ENCODE measurements at regions not wholly inside any gene's neighbourhood (a gene's known extent, or its start where the extent isn't known, plus 50 kb on each side); places are given as distances from the start of the nearest gene placed in this dataset.

DNA sequence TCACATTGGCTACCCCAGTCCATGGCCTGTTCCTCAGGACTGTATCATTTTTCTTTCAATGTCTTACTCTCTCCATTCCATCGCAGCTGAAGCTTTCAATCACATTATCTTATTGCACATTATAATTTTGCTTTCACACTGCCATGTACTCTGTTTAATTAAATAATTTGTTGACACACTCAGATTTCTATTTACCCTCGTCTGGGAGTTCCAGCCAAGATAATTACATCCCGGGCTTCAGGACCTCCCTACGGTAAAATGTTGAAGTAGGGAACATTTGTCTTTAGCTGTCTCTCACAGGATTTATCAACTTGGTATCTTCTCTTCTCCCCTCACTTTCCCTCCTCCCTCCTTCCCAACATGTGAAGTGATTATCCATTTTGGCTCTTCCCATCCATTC lies 177.2 kb upstream of the RASSF8 start:
- H3K27me3 ChIP-seq: no peaks in the 10 kb centered on the region
- no peaks in the 10 kb centered on the region for H3K4me1 ChIP-seq
- DNase-seq (ENCODE audit: low spot score in 2 of 2): no peak
- WGBS: 85% methylated on average over 4 of the region's 4 CpGs
- H3K4me3 ChIP-seq: no peak overlapping the region
- H3K9me3 ChIP-seq: no peaks in the 10 kb centered on the region
- TF ChIP-seq POLR2AphosphoS5 (IDR thresholded peaks at IDR 0.05): no peak
- no peak for TF ChIP-seq EP300 (IDR thresholded peaks at IDR 0.05)
- TF ChIP-seq POLR2A (IDR thresholded peaks at IDR 0.05): no peak
- TF ChIP-seq, protein P1, sequence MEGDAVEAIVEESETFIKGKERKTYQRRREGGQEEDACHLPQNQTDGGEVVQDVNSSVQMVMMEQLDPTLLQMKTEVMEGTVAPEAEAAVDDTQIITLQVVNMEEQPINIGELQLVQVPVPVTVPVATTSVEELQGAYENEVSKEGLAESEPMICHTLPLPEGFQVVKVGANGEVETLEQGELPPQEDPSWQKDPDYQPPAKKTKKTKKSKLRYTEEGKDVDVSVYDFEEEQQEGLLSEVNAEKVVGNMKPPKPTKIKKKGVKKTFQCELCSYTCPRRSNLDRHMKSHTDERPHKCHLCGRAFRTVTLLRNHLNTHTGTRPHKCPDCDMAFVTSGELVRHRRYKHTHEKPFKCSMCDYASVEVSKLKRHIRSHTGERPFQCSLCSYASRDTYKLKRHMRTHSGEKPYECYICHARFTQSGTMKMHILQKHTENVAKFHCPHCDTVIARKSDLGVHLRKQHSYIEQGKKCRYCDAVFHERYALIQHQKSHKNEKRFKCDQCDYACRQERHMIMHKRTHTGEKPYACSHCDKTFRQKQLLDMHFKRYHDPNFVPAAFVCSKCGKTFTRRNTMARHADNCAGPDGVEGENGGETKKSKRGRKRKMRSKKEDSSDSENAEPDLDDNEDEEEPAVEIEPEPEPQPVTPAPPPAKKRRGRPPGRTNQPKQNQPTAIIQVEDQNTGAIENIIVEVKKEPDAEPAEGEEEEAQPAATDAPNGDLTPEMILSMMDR (IDR thresholded peaks at IDR 0.05): no peak
- no peaks in the 10 kb centered on the region for H3K36me3 ChIP-seq
- no peak overlapping the region for H3K27ac ChIP-seq

DNA sequence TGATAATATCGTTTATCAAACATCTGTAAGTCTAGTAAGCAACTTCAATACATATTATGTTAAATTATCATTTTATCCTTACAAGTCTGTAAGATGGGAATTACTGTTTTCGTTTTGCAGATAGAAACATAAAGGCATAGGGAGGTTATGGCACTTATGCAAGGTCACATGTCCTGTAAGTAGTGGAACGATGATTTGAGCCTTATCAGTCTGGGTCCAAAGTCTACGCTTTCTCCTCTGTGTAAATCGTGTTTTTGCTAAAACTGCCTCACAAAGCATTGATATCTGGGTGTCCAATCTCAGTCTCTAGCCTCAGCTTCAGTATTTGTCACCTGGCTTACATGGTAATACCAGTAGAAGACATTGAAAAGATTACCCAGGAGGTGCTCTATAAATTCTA lies 174.9 kb upstream of the RASSF8 start:
- no peak overlapping the region for H3K4me3 ChIP-seq
- WGBS: 91% methylated on average over 5 of the region's 5 CpGs
- H3K27ac ChIP-seq: no peak overlapping the region
- H3K4me1 ChIP-seq: no peaks in the 10 kb centered on the region
- no peaks in the 10 kb centered on the region for H3K36me3 ChIP-seq
- no peak for DNase-seq (ENCODE audit: low spot score in 2 of 2)
- H3K27me3 ChIP-seq: no peaks in the 10 kb centered on the region
- H3K9me3 ChIP-seq: no peaks in the 10 kb centered on the region
- no peak for TF ChIP-seq EP300 (IDR thresholded peaks at IDR 0.05)
- TF ChIP-seq POLR2A (IDR thresholded peaks at IDR 0.05): no peak
- TF ChIP-seq, protein P1 (IDR thresholded peaks at IDR 0.05): no peak
- TF ChIP-seq POLR2AphosphoS5 (IDR thresholded peaks at IDR 0.05): no peak

DNA sequence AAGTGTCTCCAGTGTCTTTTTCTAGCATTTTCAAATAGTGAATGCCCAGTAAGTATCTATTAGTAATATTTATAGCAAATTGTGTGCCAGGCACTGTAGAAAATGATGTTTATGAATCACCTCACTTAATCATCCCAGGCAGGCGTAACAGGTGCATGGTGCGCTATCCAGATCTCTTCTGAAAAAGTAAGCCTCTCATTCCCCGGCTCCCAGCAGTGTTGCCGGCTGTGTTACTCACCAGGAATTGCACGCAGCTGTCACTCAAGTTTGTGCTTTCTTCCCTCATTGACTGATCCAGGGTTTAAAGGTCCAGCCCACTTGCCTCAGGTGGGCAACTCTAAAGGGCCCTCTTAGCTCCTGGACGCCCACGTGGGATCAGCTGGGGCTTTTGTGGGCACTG lies 173.8 kb upstream of the RASSF8 start:
- DNase-seq (ENCODE audit: low spot score in 2 of 2): no peak
- H3K9me3 ChIP-seq: no peaks in the 10 kb centered on the region
- no peak overlapping the region for H3K4me3 ChIP-seq
- H3K4me1 ChIP-seq: peaks cover 3% of the 10 kb centered on the region
- no peaks in the 10 kb centered on the region for H3K36me3 ChIP-seq
- no peak for TF ChIP-seq EP300 (IDR thresholded peaks at IDR 0.05)
- TF ChIP-seq POLR2A (IDR thresholded peaks at IDR 0.05): no peak
- TF ChIP-seq, protein P1 (IDR thresholded peaks at IDR 0.05): no peak
- no peak for TF ChIP-seq POLR2AphosphoS5 (IDR thresholded peaks at IDR 0.05)
- H3K27me3 ChIP-seq: no peaks in the 10 kb centered on the region
- H3K27ac ChIP-seq: no peak overlapping the region
- WGBS: 93% methylated on average over 7 of the region's 7 CpGs

DNA sequence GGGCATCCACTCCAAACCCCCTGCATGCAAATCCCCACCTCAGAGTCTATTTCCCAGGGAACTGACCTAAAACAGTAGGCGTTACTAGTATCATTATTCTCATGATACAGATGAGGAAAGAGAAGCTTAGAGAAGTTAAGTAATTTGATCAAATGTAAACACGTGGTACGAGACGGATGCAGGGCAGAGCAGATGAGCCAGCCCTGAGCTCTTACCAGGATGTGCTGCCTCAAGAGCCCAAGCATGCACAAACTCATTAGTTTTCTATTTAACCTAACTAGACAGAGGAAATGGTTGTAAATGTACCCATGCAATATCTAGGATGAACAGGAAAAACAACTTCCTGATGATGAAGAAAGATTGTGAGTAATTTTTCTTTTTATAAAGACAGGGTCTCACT lies 173.3 kb upstream of the RASSF8 start:
- whole genome bisulfite sequencing: 78% methylated on average over 4 of the region's 4 CpGs
- TF ChIP-seq EP300 (IDR thresholded peaks at IDR 0.05): no peak
- TF ChIP-seq, protein P1 (IDR thresholded peaks at IDR 0.05): no peak
- no peak for TF ChIP-seq POLR2A (IDR thresholded peaks at IDR 0.05)
- no peak for DNase-seq (ENCODE audit: low spot score in 2 of 2)
- H3K9me3 ChIP-seq: no peaks in the 10 kb centered on the region
- H3K4me1 ChIP-seq: peaks cover 4% of the 10 kb centered on the region
- H3K4me3 ChIP-seq: no peak overlapping the region
- H3K36me3 ChIP-seq: no peaks in the 10 kb centered on the region
- no peaks in the 10 kb centered on the region for H3K27me3 ChIP-seq
- no peak overlapping the region for H3K27ac ChIP-seq

DNA sequence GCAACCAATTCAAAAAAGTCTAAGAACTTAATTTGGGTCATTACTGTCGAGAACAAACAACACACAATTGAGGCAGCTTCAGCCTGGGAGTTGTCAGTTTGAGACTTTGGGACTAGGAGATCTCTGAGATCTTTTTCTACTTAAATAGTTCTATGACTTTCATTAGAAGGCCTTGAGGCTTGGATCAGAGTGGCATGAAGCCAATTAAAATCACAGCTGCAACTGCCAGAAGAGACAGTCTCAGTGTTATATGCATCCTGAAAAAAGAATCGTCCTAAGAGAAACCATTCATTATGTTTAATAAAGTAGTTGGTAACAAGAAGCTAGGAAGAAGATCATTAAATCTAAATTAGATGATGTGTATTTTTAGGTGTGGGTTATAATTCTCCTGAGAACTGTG lies 170.8 kb upstream of the RASSF8 start:
- no peak for DNase-seq (ENCODE audit: low spot score in 2 of 2)
- H3K4me1 ChIP-seq: peaks cover 4% of the 10 kb centered on the region
- H3K4me3 ChIP-seq: no peak overlapping the region
- no peaks in the 10 kb centered on the region for H3K27me3 ChIP-seq
- no peak overlapping the region for H3K27ac ChIP-seq
- H3K36me3 ChIP-seq: no peaks in the 10 kb centered on the region
- no peak for TF ChIP-seq POLR2A (IDR thresholded peaks at IDR 0.05)
- no peak for TF ChIP-seq EP300 (IDR thresholded peaks at IDR 0.05)
- no peak for TF ChIP-seq POLR2AphosphoS5 (IDR thresholded peaks at IDR 0.05)
- TF ChIP-seq, protein P1 (IDR thresholded peaks at IDR 0.05): no peak
- no peaks in the 10 kb centered on the region for H3K9me3 ChIP-seq
- WGBS: 57% methylated on average over 2 of the region's 2 CpGs
